SU-DHL-6 (cell line): ENCODE measurements at regions not wholly inside any gene's neighbourhood (a gene's known extent, or its start where the extent isn't known, plus 50 kb on each side); places are given as distances from the start of the nearest gene placed in this dataset.

Source experiments
- H2AFZ ChIP-seq: fragments of 200-600 bp; sonication (generic); 2 replicates; pipeline ENCODE4 v1.6.1; 2014; ENCODE audit warnings: low read depth, mild to moderate bottlenecking, moderate library complexity, mixed read lengths, antibody characterized with exemption, low read length; ENCODE audit not compliant: severe bottlenecking
- H3F3A ChIP-seq: fragments of 200-600 bp; shearing (Covaris generic); 2 replicates; pipeline ENCODE4 v1.6.0; 2016; ENCODE audit warnings: antibody characterized with exemption, mild to moderate bottlenecking; ENCODE audit not compliant: insufficient read depth
- H3K27ac ChIP-seq: fragments of 200-600 bp; sonication (generic); 2 replicates; pipeline ENCODE4 v1.5.1; 2016; ENCODE audit warnings: low read depth, mild to moderate bottlenecking, low read length, moderate library complexity, mixed read lengths
- H3K27me3 ChIP-seq: fragments of 200-600 bp; sonication (generic), shearing (Covaris generic); 2 replicates; pipeline ENCODE4 v1.6.0; 2014; ENCODE audit warnings: mild to moderate bottlenecking, low read length
- H3K36me3 ChIP-seq: fragments of 200-600 bp; sonication (generic); 2 replicates; pipeline ENCODE4 v1.6.1; 2014; ENCODE audit warnings: mild to moderate bottlenecking, low read length, mixed read lengths
- H3K4me2 ChIP-seq: fragments of 300-600, 200-600 bp; shearing (Covaris generic), sonication (generic); 2 replicates; pipeline ENCODE4 v1.6.0; 2014; ENCODE audit warnings: low read length, low read depth, mild to moderate bottlenecking; ENCODE audit not compliant: poor library complexity, severe bottlenecking
- H3K4me3 ChIP-seq: fragments of 200-600 bp; sonication (generic); 2 replicates; pipeline ENCODE4 v1.5.1; 2014; ENCODE audit warnings: antibody characterized with exemption, low read length, mild to moderate bottlenecking, mixed read lengths; ENCODE audit not compliant: insufficient read depth, poor library complexity, severe bottlenecking
- H3K79me2 ChIP-seq: fragments of 200-600 bp; sonication (generic); 2 replicates; pipeline ENCODE4 v1.6.1; 2014; ENCODE audit warnings: mild to moderate bottlenecking, low read length, moderate library complexity; ENCODE audit not compliant: insufficient read depth
- H3K9ac ChIP-seq: fragments of 200-600 bp; sonication (generic); 2 replicates; pipeline ENCODE4 v1.7.0; 2014; ENCODE audit warnings: mild to moderate bottlenecking, low read length
- H3K9me2 ChIP-seq: fragments of 200-600 bp; sonication (generic); replicated peaks from 2 replicates; pipeline ENCODE4 v1.6.1; 2014; ENCODE audit warnings: low read length; ENCODE audit not compliant: insufficient read depth
- H3K9me3 ChIP-seq: fragments of 200-600 bp; sonication (generic); 2 replicates; pipeline ENCODE4 v1.6.1; 2014; ENCODE audit warnings: low read length, mixed read lengths; ENCODE audit not compliant: insufficient read depth
- H4K20me1 ChIP-seq: fragments of 200-600 bp; sonication (generic); 2 replicates; pipeline ENCODE4 v1.6.1; 2014; ENCODE audit warnings: low read depth, mild to moderate bottlenecking, antibody characterized with exemption, low read length, moderate library complexity, mixed read lengths
- CTCF ChIP-seq: fragments of 200-600 bp; sonication (generic); IDR thresholded peaks from one replicate; pipeline ENCODE4 v1.5.1; 2017; ENCODE audit warnings: antibody characterized with exemption, mild to moderate bottlenecking, low read length, moderate library complexity; ENCODE audit not compliant: insufficient read depth, poor library complexity, severe bottlenecking
- EZH2phosphoT487 ChIP-seq: fragments of 200-600 bp; sonication (generic), shearing (Covaris generic); conservative IDR thresholded peaks from 2 replicates; pipeline ENCODE4 v1.6.1; 2018; ENCODE audit warnings: mild to moderate bottlenecking, antibody characterized with exemption, low read length, moderate library complexity, mixed read lengths

DNA sequence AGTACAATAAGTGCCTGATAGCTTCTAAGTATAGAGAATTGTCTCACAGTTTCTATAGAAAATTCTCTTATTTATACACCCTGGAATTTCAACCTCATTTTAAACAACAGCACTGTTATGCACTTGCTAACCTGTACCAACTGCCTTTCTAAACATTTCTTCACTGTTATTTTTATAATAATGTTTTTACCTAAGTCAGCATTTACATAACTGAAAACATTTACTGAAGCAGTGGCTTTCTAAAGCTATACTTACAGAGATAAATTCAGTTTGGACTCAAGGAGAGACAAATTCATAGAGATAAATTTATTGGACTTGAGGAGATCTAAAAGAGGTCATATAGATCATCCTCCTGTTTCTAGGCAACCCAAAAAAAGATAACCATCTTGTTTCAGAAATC is 686.6 kb upstream of the FAT3 start:
- H3K27ac ChIP-seq, result no peak overlapping the region
- H3K79me2 ChIP-seq, result no peaks in the 10 kb centered on the region
- no peak for TF ChIP-seq EZH2phosphoT487
- H3K9me2 ChIP-seq, result no peaks in the 10 kb centered on the region
- no peak overlapping the region for H3K4me3 ChIP-seq
- H4K20me1 ChIP-seq, result no peaks in the 10 kb centered on the region
- no peak overlapping the region for H3K9ac ChIP-seq
- H3K36me3 ChIP-seq, result no peaks in the 10 kb centered on the region
- no peaks in the 10 kb centered on the region for H3K9me3 ChIP-seq
- H3F3A ChIP-seq, result no peaks in the 10 kb centered on the region
- no peak overlapping the region for H2AFZ ChIP-seq
- H3K27me3 ChIP-seq, result no peaks in the 10 kb centered on the region
- no peak overlapping the region for H3K4me2 ChIP-seq

GRCh38 chr11:91536366-91536765 is 688.3 kb upstream of the FAT3 start:
- no peaks in the 10 kb centered on the region for H3K36me3 ChIP-seq
- H2AFZ ChIP-seq, result no peak overlapping the region
- H3F3A ChIP-seq, result no peaks in the 10 kb centered on the region
- H3K4me2 ChIP-seq, result no peak overlapping the region
- H3K4me3 ChIP-seq, result no peak overlapping the region
- no peaks in the 10 kb centered on the region for H4K20me1 ChIP-seq
- H3K9me2 ChIP-seq, result no peaks in the 10 kb centered on the region
- no peak overlapping the region for H3K27ac ChIP-seq
- no peaks in the 10 kb centered on the region for H3K27me3 ChIP-seq
- no peaks in the 10 kb centered on the region for H3K79me2 ChIP-seq
- TF ChIP-seq CTCF (no peak), EZH2phosphoT487 (no peak)
- no peak overlapping the region for H3K9ac ChIP-seq
- no peaks in the 10 kb centered on the region for H3K9me3 ChIP-seq

- no peak for TF ChIP-seq EZH2phosphoT487
- TF ChIP-seq CTCF, result no peak
- H3K27ac ChIP-seq, result no peak overlapping the region
- no peak overlapping the region for H3K4me2 ChIP-seq
- no peaks in the 10 kb centered on the region for H3K27me3 ChIP-seq
- no peak overlapping the region for H3K4me3 ChIP-seq
- no peaks in the 10 kb centered on the region for H3K79me2 ChIP-seq
- no peaks in the 10 kb centered on the region for H4K20me1 ChIP-seq
- no peaks in the 10 kb centered on the region for H3F3A ChIP-seq
- no peaks in the 10 kb centered on the region for H3K9me2 ChIP-seq
- no peak overlapping the region for H3K9ac ChIP-seq
- H3K9me3 ChIP-seq, result no peaks in the 10 kb centered on the region
- H2AFZ ChIP-seq, result no peak overlapping the region
- H3K36me3 ChIP-seq, result no peaks in the 10 kb centered on the region
These were observed 695.7 kb upstream of the FAT3 start for GRCh38 chr11:91528965-91529364.

DNA sequence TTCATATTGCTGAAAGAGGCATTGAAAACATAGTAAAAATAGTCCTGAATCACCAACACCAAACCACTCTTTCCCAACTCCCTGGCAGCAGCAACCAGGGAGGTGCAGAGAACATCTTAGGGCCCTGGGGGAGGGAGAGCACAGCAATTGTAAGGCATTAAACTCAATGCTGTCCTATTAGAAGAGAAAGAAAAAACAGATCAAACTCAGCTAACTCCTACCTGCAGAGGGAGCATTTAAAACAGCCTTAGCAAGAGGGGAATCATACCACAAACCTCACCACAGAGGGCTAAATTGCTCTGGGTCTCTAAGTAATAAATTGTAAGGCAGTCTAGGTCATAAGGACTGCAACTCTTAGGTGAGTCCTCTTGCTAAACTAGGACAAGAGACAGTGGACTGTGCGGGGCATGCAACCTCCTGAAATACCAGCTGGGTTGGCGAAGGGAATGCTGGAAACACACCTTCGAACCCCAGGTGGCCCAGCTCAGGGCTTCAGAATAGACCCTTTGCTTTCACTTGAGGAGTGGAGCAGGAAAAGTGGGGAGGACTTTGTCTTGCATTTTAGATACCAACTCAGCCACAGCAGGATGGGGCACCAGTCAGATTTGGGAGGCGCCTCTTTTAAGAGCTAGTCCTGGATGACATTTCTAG is 697.1 kb upstream of the FAT3 start:
- no peak for TF ChIP-seq CTCF
- no peak for TF ChIP-seq EZH2phosphoT487

More for the DNA sequence above, 697.1 kb upstream of the FAT3 start:
- Histone ChIP-seq H3K4me2 (no peak overlapping the region), H3K9me2 (no peaks in the 10 kb centered on the region), H3F3A (no peaks in the 10 kb centered on the region), H3K9me3 (no peaks in the 10 kb centered on the region), H4K20me1 (no peaks in the 10 kb centered on the region), H3K27ac (no peak overlapping the region), H3K79me2 (no peaks in the 10 kb centered on the region), H3K4me3 (no peak overlapping the region), H3K36me3 (no peaks in the 10 kb centered on the region), H3K9ac (no peak overlapping the region), H3K27me3 (no peaks in the 10 kb centered on the region), H2AFZ (no peak overlapping the region)
